IMR-90 (cell line): ENCODE measurements at regions not wholly inside any gene's neighbourhood (a gene's known extent, or its start where the extent isn't known, plus 50 kb on each side); places are given as distances from the start of the nearest gene placed in this dataset.

Experiments used
- ATAC-seq: fragments of 200-7000 bp; cut with Tn5 transposase; 2 replicates; pipeline ENCODE4 v1.9.1; 2020; ENCODE audit warnings: low read depth, mild to moderate bottlenecking, moderate library complexity
- BruUV-seq: library from RNA; stranded (reverse); fragments of 400-500 nt; replicated peaks from 2 replicates; lab custom pipeline; 2021; lab: Mats Ljungman, UMichigan
- CTCF ChIA-PET: fragments of 300-600 bp; formaldehyde crosslinking; extraction: SDS; loops from one replicate; lab custom pipeline; 2021; ENCODE audit warnings: antibody characterized with exemption; lab: Yijun Ruan, JAX
- POLR2A ChIA-PET: fragments of 300-600 bp; sonication (Branson Sonifier 250); formaldehyde crosslinking; loops from one replicate; lab custom pipeline; 2022; ENCODE audit warnings: antibody characterized with exemption; ENCODE audit not compliant: unreplicated experiment; lab: Charles Lee
- DNase-seq: peaks from one replicate; pipeline ENCODE4 v3.0.0; 2013
- H2AFZ ChIP-seq: replicated peaks from 2 replicates; pipeline ENCODE3; 2013; ENCODE audit warnings: low read length, mild to moderate bottlenecking; ENCODE audit not compliant: poor library complexity
- H2AK5ac ChIP-seq: 2 replicates; pipeline ENCODE4 v1.6.1; 2013; ENCODE audit warnings: low read depth, low read length, inconsistent platforms
- H2AK9ac ChIP-seq: replicated peaks from 2 replicates; pipeline ENCODE3; 2013; ENCODE audit warnings: mild to moderate bottlenecking, low read depth, low read length, moderate library complexity; ENCODE audit not compliant: poor library complexity
- H2BK120ac ChIP-seq: 2 replicates; pipeline ENCODE4 v1.6.1; 2013; ENCODE audit warnings: low read depth, low read length, inconsistent platforms
- H2BK15ac ChIP-seq: 3 replicates; pipeline ENCODE4 v1.6.1; 2013; ENCODE audit warnings: low read depth, low read length, inconsistent platforms
- H2BK20ac ChIP-seq: 2 replicates; pipeline ENCODE4 v1.6.1; 2013; ENCODE audit warnings: low read depth, mild to moderate bottlenecking, inconsistent platforms, low read length, moderate library complexity
- H2BK5ac ChIP-seq: 2 replicates; pipeline ENCODE4 v1.6.1; 2013; ENCODE audit warnings: mild to moderate bottlenecking, low read depth, low read length, inconsistent platforms; ENCODE audit not compliant: poor library complexity, severe bottlenecking
- H3K14ac ChIP-seq: replicated peaks from 2 replicates; pipeline ENCODE4 v1.6.1; 2013; ENCODE audit warnings: low read depth, low read length, inconsistent platforms
- H3K18ac ChIP-seq: 2 replicates; pipeline ENCODE4 v1.6.1; 2013; ENCODE audit warnings: low read depth, low read length, control low read depth
- H3K23ac ChIP-seq: 2 replicates; pipeline ENCODE4 v1.6.1; 2013; ENCODE audit warnings: low read depth, low read length, inconsistent platforms
- H3K27ac ChIP-seq: 2 replicates; pipeline ENCODE4 v1.5.1; 2013; ENCODE audit warnings: mild to moderate bottlenecking, control low read depth, low read length; ENCODE audit not compliant: insufficient read depth
- H3K27me3 ChIP-seq: 2 replicates; pipeline ENCODE4 v1.6.1; 2013; ENCODE audit warnings: low read length; ENCODE audit not compliant: control insufficient read depth, insufficient read depth
- H3K36me3 ChIP-seq: 2 replicates; pipeline ENCODE4 v1.6.1; 2013; ENCODE audit warnings: low read length, mixed read lengths; ENCODE audit not compliant: control insufficient read depth, insufficient read depth
- H3K4ac ChIP-seq: 2 replicates; pipeline ENCODE4 v1.6.1; 2013; ENCODE audit warnings: low read depth, low read length, inconsistent platforms
- H3K4me1 ChIP-seq: 2 replicates; pipeline ENCODE4 v1.6.1; 2013; ENCODE audit warnings: low read length, mixed read lengths; ENCODE audit not compliant: control insufficient read depth, insufficient read depth
- H3K4me2 ChIP-seq: 2 replicates; pipeline ENCODE4 v1.6.1; 2013; ENCODE audit warnings: low read depth, mild to moderate bottlenecking, control low read depth, low read length, moderate library complexity
- H3K4me3 ChIP-seq: 2 replicates; pipeline ENCODE4 v1.5.1; 2013; ENCODE audit warnings: low read depth, mild to moderate bottlenecking, control low read depth, low read length, moderate library complexity; ENCODE audit not compliant: insufficient read depth
- H3K56ac ChIP-seq: 2 replicates; pipeline ENCODE4 v1.6.1; 2013; ENCODE audit warnings: low read length, inconsistent platforms; ENCODE audit not compliant: insufficient read depth; ENCODE audit errors: extremely low read depth
- H3K79me1 ChIP-seq, 2 experiments: 2 replicates each; pipeline ENCODE4 v1.6.1; 2013; ENCODE audit warnings: low read length in 2 of 2, inconsistent platforms in 1 of 2, low read depth in 1 of 2
- H3K9ac ChIP-seq: 2 replicates; pipeline ENCODE4 v1.6.1; 2013; ENCODE audit warnings: low read depth, low read length, control low read depth
- H3K9me1 ChIP-seq: 2 replicates; pipeline ENCODE4 v1.6.1; 2013; ENCODE audit warnings: low read length, inconsistent platforms; ENCODE audit not compliant: insufficient read depth
- H3K9me3 ChIP-seq: 2 replicates; pipeline ENCODE4 v1.6.1; 2013; ENCODE audit warnings: low read length; ENCODE audit not compliant: control insufficient read depth, insufficient read depth
- H4K20me1 ChIP-seq: 2 replicates; pipeline ENCODE4 v1.6.1; 2013; ENCODE audit warnings: low read length, inconsistent platforms; ENCODE audit not compliant: insufficient read depth
- H4K5ac ChIP-seq: 2 replicates; pipeline ENCODE4 v1.6.1; 2013; ENCODE audit warnings: mild to moderate bottlenecking, low read depth, low read length, control low read depth
- H4K8ac ChIP-seq, 2 experiments: 2 replicates each; pipeline ENCODE4 v1.6.1; 2013; ENCODE audit warnings: low read depth in 2 of 2, low read length in 2 of 2, control low read depth in 1 of 2, inconsistent platforms in 1 of 2
- H4K91ac ChIP-seq: 2 replicates; pipeline ENCODE4 v1.6.1; 2013; ENCODE audit warnings: low read depth, low read length, inconsistent platforms; ENCODE audit not compliant: insufficient read depth
- BHLHE40 ChIP-seq: fragments of 150-350 bp; IDR thresholded peaks from 2 replicates; pipeline ENCODE4 v1.6.1; 2016; ENCODE audit warnings: mild to moderate bottlenecking, low read depth, low read length
- FOS ChIP-seq: fragments of 150-350 bp; IDR thresholded peaks from 2 replicates; pipeline ENCODE4 v1.6.1; 2016; ENCODE audit warnings: low read depth, low read length
- WGBS, 2 experiments: methylation state at CpG; one replicate each; pipeline versions ENCODE4 v1.1.5 to v1.1.7; 2013; ENCODE audit warnings: missing lambda C conversion rate in 2 of 2; ENCODE audit not compliant: insufficient read length in 1 of 2; ENCODE audit errors: extremely low coverage in 2 of 2; 5-methylcytosine and 5-hydroxymethylcytosine counted together
- dilution Hi-C: fragments of 300-500 bp; cut with HindIII; formaldehyde crosslinking; loops from one replicate; pipeline ENCODE4 v1.14.3; 2018; ENCODE audit warnings: low sequenced_read_pairs; ENCODE audit not compliant: unreplicated experiment
- in situ Hi-C: fragments of 300-500 bp; cut with MboI; formaldehyde crosslinking; loops from 3 replicates; pipeline ENCODE4 v1.14.3; 2019; ENCODE audit warnings: low sequenced_read_pairs, inconsistent platforms, mixed read lengths
- intact Hi-C: fragments of 100-400 bp; cut with micrococcal nuclease; formaldehyde crosslinking; loops from 2 replicates; pipeline ENCODE4 v1.10.0; 2022

- H3K56ac ChIP-seq = no peak overlapping the region
These were observed 552.5 kb upstream of the MBL2 start for GRCh38 chr10:53325066-53325465.

More at GRCh38 chr10:53325066-53325465, 552.5 kb upstream of the MBL2 start:
- no peak overlapping the region for H3K9ac ChIP-seq
- H3K23ac ChIP-seq = no peak overlapping the region
- no peak overlapping the region for H3K18ac ChIP-seq
- H3K4me2 ChIP-seq = no peak overlapping the region
- no peak overlapping the region for H3K27ac ChIP-seq
- H3K4me3 ChIP-seq = no peak overlapping the region
- no peaks in the 10 kb centered on the region for H3K9me3 ChIP-seq
- H4K20me1 ChIP-seq = no peaks in the 10 kb centered on the region
- no peak overlapping the region for H2BK120ac ChIP-seq
- no peak overlapping the region for H2AFZ ChIP-seq
- H3K4me1 ChIP-seq = no peaks in the 10 kb centered on the region
- H4K91ac ChIP-seq = no peak overlapping the region
- no peaks in the 10 kb centered on the region for H3K36me3 ChIP-seq
- no peaks in the 10 kb centered on the region for H3K79me1 ChIP-seq
- ATAC-seq = no peak
- no peak overlapping the region for H2BK5ac ChIP-seq
- peak; percentile 53 for DNase-seq
- H2AK5ac ChIP-seq = no peak overlapping the region
- no CpG with 5 or more reads among the region's 5 CpGs for WGBS, 2 experiments
- H3K4ac ChIP-seq = no peak overlapping the region
- no TSS peak for BruUV-seq
- no peak overlapping the region for H4K5ac ChIP-seq
- no peaks in the 10 kb centered on the region for H3K9me1 ChIP-seq
- POLR2A ChIA-PET = interaction anchor here (0.7 kb wide), 1 partner anchor 25 kb away, joined by 9 read pairs; no protein-coding TSS in a partner anchor
- H2BK20ac ChIP-seq = no peak overlapping the region
- intact Hi-C loops (no loop called here), dilution Hi-C loops (no loop called here), in situ Hi-C loops (no loop called here)
- CTCF ChIA-PET = no interaction called here
- no peak overlapping the region for H2BK15ac ChIP-seq
- H3K27me3 ChIP-seq = no peaks in the 10 kb centered on the region
- TF ChIP-seq FOS (peak; percentile 22; the same call in 1 of the 2 replicates), BHLHE40 (no peak)
- H4K8ac ChIP-seq = no peak overlapping the region
- H2AK9ac ChIP-seq = no peak overlapping the region
- no peak overlapping the region for H3K14ac ChIP-seq
